DMS53 (cell line): ENCODE measurements at regions not wholly inside any gene's neighbourhood (a gene's known extent, or its start where the extent isn't known, plus 50 kb on each side); places are given as distances from the start of the nearest gene placed in this dataset.
A peak's percentile ranks its signal among the peaks of the same experiment; 100 is the strongest.
"Not testable (repeated sequence)": the region's sequence is repeated elsewhere in the genome, so short reads cannot be mapped to it uniquely, and the experiment has no call there.

Experiments used
- DNase-seq: peaks from one replicate; lab custom pipeline; 2025; lab: John Stamatoyannopoulos, UW

DNA sequence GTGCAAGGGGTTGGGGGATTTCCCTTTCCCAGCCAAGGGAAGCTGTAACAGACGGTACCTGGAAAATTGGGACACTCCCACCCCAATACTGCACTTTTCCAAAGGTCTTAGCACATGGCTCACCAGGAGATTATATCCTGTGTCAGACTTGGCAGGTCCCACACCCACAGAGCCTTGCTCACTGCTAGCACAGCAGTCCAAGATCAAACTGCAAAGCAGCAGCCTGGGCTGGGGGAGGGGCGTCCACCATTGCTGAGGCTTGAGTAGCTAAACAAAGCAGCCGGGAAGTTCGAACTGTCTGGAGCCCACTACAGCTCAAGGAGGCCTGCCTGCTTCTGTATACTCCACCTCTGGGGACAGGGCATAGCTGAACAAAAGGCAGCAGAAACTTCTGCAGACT, 604.2 kb upstream of the SEMA3D start:
- not testable (repeated sequence) for DNase-seq

DNA sequence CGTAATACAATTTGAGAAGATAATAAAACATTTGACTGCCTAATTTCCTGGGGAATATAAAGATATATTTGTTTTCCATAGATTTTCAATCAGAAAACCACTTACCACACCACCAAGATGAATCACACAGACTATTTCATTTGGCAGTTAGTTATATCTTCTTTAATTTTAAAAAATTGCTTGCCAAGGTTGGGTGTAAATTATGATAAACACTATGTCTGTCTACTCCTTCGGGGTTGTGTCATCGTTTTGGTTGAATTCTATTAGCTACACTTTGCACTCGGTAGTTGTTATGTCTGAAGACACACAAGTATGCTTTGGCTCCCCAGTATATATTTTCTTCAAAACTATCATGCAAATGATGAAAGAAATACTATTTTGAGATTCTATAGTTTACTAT, 594.8 kb upstream of the SEMA3D start:
- no peak for DNase-seq

DNA sequence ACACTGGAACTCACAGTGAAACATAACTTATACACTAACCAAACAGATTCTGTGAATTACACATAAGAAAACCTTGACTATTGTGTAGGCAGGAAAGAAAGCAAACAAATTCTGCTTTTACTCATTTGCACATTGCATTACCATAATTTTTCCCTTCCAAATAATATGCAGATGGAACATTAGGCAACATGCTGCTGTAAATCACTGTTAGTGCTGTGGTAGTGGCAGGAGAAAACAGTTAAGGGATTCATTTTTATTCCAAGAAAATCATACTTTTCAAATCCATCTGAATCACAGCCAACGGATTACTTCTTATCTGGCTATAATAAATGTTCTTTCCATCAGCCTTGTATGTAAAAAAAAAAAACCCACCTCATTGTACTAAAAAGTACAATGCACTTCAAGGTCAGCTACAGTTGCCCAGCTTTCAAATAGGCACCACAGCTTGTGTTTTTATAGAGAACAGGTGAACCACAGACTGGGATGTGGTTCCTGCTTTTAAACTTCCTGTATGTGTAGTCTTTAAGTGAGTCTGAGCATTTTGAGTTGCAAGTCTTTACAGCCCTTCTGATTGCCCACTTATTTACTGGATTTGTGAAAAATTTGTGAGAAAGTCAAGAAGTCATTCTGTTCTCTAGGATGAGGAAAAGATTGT, 590.0 kb upstream of the SEMA3D start:
- DNase-seq = no peak

DNA sequence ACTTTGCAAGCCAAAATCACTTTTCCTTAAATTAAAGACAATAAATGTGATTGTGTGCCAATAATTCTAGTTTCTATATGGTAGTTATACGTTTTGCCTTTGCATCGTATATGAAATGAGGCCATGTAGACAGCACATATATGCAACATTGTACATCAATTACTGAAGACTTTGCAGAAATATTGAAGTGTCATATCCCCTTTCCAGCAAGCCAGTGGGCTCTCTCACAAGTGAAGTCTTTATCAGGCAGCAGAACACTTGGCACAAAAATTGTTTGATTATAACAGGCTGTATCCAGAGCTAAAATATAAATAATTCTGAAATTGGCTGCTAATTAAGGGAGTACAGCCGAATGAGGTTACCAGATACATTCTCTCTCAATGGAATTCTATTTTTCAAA, 588.6 kb upstream of the SEMA3D start:
- DNase-seq = no peak

DNA sequence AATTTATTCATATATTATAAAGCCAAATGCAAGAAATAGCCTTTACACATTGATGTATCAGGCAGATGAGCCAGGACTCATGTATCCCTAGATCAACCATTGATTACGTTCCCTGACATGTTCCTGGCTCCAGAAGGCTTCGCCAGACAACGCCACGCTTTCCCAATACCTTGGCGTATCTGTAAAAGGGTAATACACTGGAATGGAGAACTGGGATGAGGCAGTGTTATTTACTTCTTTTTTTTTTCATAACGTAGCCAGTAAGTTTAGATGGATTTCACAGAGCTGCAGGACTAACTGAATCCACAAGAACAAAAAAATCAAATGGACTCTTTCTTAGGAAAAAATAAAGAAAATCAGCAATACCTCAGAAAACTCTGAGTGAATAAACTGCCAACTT, 588.1 kb upstream of the SEMA3D start:
- no peak for DNase-seq

DNA sequence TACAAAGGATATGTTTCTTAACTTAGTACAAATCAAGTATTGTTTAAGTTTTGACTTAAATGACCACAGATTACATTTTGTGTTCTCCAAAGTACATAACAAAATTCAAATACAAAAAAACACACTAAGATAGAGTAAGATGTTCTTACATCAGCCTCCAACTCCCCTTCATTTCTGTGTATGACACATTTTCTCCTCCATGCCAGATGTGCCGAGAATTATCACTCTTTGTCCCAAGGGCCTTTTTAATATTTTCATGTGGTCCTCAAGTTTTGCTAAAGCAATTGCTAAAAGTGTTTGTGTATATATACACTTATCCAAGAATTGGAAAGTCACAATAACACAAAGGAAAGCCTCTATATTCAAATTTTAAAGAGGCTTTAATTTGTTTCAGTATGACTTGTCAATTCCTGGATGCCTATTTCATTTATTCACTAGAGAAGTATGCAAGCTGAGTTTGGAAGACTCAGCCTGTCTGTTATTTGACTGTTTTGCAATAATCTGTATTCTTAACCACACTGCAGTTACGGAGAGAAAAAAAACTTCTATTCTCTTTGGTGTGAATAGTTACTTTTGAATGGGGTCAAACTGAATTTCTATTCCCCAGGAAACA, 586.4 kb upstream of the SEMA3D start:
- DNase-seq = no peak

DNA sequence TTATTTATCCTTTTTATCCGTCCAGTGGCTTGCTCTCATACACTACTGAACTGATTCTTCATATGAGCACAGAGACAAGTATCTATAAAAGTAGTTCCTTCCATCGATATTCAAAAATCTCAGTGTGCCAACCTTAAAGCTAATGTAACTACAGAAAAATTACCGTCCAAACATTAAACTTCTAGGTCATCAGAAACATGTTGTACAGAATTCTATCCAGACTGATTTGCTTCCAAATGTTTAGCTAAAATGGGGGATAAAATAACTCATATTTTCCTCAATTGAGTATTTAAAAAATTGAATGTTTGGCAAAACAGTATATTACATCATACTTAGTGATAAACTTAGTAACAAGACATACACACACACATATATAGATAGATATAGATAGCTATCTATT, 584.7 kb upstream of the SEMA3D start:
- no peak for DNase-seq

DNA sequence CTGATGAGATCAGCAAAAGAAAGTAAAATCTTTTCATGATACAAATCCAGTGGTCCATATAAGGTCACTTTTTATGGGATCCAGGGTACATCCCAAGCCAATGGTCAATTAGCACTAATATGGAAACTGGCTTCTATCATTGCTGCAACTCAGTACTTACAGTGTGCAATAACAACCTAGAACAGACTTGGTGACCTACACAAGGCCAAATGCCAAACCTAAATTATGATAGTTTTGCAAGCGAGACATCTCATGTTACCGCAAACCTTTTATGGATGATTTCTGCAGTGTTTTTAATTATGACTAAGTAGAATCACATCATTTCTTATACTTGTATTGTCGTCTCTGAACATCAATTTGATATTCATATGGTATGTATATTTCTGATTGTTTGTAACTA, 583.5 kb upstream of the SEMA3D start:
- DNase-seq = no peak

DNA sequence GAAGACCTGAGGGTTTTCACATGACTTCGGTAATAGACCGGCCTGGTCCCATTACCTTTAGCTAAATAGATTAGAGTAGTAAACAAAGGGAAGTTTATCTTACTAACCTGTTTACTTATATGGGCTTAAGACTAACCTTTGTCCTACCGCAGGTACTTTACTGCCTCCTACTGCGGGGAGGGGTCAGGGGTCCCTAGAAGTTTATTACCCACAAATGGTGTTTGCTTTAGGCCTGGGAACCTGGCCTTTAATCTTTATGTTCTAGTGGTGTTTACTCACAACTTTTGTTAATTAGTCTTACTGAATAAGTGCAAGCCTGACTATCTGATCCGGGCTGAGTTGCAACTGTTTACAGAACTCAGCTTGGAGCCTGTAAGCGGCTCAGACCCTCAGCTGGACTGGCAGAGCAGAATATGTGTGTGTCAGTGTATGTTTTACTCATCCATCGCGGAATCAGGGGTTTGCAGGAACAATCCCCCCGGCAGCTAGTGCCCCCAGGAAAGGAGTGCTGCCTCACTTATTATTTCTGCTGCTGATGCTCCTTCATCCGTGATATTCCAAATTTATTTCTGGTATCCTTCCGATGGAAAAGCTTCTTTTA, 578.9 kb upstream of the SEMA3D start:
- DNase-seq = no peak

DNA sequence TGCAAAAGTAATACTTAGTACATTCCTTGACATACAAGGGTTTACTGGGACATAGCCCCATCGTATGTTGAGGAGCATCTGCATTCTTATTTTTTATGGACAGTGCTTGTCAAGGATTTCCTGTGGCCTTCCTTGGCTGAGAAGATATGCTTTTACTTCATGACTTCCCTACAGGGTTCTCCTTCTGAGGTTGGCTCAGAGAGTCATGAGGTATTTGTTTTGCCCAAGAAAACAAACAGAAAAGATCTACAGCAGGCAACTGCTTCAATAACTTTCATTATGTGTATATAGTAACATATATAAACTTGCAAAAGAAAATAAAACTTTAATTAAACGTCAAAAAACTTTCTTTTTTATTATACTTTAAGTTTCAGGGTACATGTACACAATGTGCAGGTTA, 577.2 kb upstream of the SEMA3D start:
- DNase-seq = no peak

DNA sequence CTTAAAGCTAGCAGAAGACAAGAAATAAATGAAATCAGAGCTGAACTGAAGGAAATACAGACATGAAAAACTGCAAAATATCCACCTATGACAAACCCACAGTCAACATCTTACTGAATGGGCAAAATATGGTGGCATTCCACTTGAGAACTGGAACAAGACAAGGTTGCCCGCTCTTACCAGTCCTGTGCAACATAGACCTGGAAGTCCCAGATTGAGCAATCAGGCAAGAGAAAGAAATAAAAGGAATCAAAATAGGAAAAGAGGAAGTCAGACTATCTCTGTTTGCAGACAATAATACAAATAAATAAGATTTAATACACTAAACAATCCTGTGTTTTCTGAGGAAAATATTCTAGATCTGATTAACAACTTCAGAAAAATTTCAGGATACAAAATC, 570.5 kb upstream of the SEMA3D start:
- no peak for DNase-seq

DNA sequence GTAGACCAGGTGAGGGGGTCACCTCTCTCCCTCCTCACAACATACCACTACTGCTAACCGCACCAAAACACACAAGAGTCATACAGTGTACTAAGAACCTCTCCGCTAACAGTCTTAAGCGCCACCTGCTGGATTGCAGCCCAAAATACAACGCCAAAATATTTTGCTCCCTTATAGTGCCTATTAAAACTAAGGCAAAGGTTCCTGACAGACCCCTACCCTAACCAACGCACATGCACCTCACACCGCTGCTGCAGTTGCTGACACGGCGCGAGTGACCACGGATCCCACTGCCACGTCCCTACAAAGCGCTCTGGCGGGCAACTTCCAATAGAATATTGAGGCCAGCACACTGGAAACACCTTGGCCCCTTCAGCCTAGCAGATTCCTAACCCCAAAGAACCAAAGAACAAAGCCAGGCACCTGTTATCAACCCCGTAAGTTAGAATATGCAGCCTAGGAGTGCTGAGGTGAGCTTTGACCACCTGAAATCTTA, 563.6 kb upstream of the SEMA3D start:
- peak; percentile 75 for DNase-seq

DNA sequence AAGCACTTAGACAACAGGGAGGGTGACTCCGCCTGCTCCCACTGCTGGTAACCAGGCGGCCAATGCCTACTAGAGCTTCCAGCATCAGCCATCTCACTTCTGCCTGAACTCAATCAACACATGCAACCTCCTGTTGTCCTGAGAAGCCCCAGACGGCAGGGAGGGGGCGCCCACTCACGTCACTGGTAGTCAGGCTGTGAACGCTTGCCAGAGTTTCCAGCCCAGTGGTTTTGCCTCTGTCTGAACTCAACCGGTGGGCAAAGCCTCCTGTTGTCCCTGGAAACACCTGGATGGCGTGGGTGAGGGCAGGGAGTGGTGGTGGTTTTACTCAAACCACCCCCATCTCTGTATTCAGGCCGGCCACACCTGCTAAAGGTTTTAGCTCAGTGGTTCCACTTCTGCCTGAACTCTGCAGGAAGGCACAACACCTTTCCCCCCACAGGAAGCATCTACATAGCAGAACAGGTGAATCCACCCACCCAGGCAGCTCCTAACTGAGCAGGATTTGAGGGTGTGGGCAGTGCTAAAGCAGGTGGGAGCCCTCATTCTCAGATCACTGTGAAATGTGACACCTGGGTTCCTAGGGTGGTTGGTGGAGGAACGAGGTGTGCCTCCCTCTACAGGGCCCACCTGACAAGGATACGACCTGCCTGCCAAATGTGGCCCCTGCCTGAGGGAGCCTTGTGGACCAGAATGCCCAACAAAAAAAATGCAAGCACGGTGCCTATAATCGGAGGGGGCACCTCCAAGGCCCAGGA, 563.0 kb upstream of the SEMA3D start:
- DNase-seq = no peak

DNA sequence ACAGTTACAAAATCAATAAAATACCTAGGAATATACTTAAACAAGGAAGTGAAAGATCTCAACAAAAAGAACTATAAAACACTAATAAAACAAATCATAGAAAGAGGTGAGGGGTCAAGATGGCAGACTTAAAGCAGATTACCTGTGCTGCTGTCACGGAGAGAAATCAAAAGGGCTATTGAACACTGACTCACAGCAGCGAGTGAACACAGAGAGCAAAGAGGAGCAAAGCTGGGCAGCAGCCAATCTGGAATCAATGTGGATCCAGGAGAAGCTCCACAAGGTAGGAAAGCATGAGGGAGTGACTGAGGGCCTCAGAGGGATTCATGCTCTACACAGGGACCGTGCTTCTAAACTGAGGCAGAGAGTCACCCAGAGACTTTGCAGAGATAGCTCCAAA, 562.0 kb upstream of the SEMA3D start:
- peak; percentile 49 for DNase-seq

DNA sequence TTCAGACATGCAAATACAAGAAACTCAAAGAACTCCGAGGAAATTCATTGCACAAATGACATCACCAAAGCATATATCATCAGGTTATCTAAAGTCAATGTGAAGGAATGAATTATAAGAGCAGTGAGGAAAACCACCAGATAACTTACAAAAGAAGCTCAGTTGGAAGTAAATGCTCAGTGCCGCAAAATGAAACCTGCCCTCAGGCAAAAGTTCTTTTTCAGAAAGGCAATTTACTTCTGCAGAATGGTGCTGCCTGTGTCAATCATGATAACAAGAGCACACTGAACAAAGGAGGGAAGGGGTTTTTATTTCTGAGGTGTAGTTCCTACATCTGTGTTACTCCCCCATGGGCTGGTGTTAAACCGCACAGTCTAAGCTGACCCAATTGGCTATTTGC, 550.6 kb upstream of the SEMA3D start:
- no peak for DNase-seq

DNA sequence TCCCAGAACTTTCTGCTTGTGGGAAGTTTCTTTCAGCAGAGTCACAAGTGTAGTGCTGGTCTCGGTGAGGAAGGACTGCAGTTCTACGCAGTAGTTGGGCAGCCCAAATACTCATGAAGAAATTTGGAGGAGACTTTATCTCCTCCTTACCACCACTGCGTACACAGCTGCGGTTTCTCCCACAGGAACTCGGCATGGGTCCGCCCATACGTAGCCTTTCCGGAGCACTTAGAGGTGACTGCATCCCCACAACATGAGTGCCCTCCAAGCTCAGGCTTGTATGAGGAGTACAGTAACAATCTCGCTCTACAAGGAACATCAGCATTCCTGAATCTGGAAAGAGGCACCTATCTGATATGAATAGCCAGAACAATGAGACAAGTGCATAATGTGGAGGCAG, 549.2 kb upstream of the SEMA3D start:
- DNase-seq = no peak

DNA sequence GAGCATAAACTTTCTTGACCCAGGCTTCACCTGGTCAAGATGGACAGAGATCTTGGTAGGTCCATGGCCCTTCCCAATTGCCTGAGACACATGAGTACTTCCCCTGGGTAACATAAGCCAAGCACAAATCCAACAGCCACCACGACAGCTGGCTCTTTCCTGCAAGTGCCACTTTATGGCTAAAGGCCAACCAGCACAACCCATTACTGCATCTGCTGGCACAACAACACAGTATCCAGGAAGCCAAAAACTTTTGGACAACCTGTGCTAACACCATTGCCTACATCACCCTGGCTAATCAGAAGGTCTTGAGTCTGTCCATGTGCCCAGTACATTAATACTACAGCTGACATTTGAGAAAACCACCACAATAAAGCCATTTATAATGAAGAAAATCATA, 548.0 kb upstream of the SEMA3D start:
- DNase-seq = peak; percentile 46

DNA sequence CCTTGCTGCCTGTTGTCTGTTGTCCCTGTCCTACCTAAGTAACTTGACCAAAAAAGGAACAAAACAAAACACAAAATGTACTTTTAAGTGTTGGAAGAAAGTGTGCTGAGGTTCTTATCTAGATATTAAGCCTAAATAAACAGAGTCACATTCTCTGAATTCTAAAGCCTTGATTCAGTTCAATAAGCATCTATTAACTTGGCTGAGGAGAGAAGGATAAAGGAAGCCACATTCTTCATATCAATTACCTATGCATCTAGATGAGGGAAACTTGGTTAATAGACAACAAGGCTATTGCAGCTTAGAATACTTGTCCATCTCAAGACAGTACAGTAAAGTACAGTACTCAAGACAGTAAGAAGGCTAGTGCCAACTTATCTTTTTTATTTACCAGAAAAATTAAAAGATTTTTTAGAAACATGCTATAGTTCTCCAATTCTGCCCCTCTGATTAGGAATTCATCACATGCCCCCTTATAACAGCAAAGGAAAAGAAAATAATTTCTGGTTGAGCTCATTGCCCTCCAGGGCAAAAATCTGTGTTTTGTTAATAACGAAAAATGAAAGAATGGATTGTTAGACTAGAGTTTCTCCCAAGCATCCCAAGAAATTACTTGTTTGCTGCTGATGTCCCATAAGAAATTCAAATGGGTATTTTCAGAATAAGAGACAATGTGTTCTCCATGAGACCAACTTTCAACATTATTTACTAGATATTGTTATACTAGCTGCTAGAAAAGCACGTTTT, 546.5 kb upstream of the SEMA3D start:
- no peak for DNase-seq

DNA sequence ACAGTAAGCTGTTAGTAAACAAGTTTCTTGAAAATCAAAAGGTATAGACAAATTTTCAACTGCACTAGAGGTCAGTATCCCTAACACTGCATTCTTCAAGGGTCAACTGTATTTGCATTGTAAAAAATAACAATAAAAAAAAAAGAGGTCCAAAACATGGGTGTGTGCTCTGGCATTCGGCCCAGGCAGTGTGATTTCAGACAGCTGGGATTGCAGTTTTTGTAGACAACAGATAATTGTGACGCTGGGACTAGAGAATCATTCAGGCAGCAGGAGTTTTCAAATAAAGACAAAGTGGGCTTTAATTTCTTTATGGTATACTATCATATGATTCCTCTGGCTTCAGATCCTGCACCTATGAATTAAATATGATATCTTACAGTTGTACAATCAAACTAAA, 543.2 kb upstream of the SEMA3D start:
- DNase-seq = no peak

DNA sequence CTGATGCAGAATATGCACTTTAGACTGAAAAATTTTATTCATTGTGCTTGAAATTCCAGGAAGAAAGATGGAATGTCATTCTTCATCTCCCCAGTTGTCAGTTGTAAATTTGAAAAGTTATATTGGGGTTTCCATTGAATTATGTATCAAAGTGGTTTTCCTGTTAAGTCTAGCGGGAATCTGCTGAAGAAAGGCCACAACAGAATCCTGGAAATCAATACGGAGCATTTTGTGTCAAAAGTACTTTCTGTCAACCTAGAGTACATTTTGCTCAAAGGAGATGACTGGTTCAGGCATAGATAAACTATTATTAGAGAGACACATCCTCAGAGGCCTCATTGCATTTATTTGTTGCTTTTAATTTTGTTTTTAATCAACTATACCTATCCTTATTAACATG, 538.2 kb upstream of the SEMA3D start:
- no peak for DNase-seq

DNA sequence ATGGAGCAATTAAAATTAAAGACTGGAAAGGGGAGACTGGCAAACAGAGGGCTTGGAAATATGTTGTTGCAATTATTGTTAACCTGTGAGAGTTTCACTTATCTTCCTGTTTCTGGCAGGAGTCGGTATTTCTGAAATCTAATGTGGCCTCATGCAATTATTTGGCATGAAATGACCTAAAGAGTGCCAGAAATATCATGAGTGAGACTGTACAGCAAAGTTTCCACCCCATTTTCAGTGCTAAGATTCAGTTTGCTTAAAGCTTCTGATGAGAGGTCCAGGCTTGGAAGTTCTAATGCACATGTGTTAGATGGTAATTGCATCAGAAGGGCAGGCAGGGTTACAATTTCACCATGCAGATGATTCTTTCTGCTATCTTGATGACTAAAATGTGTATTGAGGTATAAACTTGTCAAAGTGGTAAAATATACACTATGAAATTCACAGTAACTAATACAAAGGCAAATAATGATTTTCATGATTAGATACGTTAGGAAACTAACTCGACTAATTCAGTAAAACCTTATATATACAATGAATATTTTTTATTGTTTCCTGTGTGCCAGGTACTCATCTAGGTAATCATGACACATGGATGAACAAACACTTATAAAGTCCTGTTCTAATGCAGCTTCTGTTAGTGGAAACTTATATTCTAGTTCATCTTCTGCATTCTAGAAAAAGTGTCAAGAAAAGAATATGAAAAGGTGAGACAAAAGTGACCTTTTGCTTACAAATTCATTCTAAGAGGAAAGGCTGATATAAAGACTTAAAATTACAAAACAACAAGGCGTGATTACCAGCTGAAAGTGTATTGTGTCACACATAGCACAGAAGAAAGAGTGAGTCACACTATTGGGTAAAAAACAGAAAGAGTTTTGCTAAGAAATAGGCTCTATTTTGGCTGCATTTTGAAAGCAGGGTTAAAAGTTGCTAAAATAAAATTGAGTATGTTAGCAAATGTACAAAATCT, 533.4 kb upstream of the SEMA3D start:
- DNase-seq = peak; percentile 89
